Karpas-422 (cell line): ENCODE measurements at regions not wholly inside any gene's neighbourhood (a gene's known extent, or its start where the extent isn't known, plus 50 kb on each side); places are given as distances from the start of the nearest gene placed in this dataset.
"Not testable (repeated sequence)": the region's sequence is repeated elsewhere in the genome, so short reads cannot be mapped to it uniquely, and the experiment has no call there.

ENCODE experiments used
- DNase-seq: peaks from one replicate; pipeline ENCODE4 v3.0.0-alpha.2; 2015
- H2AFZ ChIP-seq: fragments of 200-600 bp; sonication (generic); 2 replicates; pipeline ENCODE4 v1.6.1; 2014; ENCODE audit warnings: antibody characterized with exemption, low read length, mixed read lengths
- H3K27ac ChIP-seq: fragments of 200-600 bp; sonication (generic); 2 replicates; pipeline ENCODE4 v1.5.1; 2014; ENCODE audit warnings: mild to moderate bottlenecking, low read length, moderate library complexity
- H3K27me3 ChIP-seq: fragments of 200-600 bp; sonication (generic); 2 replicates; pipeline ENCODE4 v1.6.1; 2014; ENCODE audit warnings: low read length, mixed read lengths
- H3K36me3 ChIP-seq: fragments of 200-600 bp; sonication (generic); 2 replicates; pipeline ENCODE4 v1.6.1; 2014; ENCODE audit warnings: low read length, mixed read lengths; ENCODE audit not compliant: insufficient read depth
- H3K4me1 ChIP-seq: fragments of 200-600 bp; sonication (generic); 2 replicates; pipeline ENCODE4 v1.6.1; 2014; ENCODE audit warnings: mild to moderate bottlenecking, low read length, mixed read lengths
- H3K4me2 ChIP-seq: fragments of 200-600 bp; sonication (generic); 2 replicates; pipeline ENCODE4 v1.6.1; 2014; ENCODE audit warnings: low read length, low read depth, mild to moderate bottlenecking; ENCODE audit not compliant: poor library complexity, severe bottlenecking
- H3K4me3 ChIP-seq: fragments of 200-600 bp; sonication (generic); 2 replicates; pipeline ENCODE4 v1.5.1; 2014; ENCODE audit warnings: mild to moderate bottlenecking, antibody characterized with exemption, low read length, mixed read lengths
- H3K79me2 ChIP-seq: fragments of 200-600 bp; sonication (generic); 2 replicates; pipeline ENCODE4 v1.6.1; 2014; ENCODE audit warnings: mild to moderate bottlenecking, low read length, mixed read lengths
- H3K9ac ChIP-seq: fragments of 200-600 bp; sonication (generic); 2 replicates; pipeline ENCODE4 v1.6.0; 2014; ENCODE audit warnings: low read length
- H3K9me2 ChIP-seq: fragments of 200-600 bp; sonication (generic), shearing (Covaris generic); replicated peaks from 2 replicates; pipeline ENCODE4 v1.6.0; 2014; ENCODE audit warnings: mild to moderate bottlenecking, low read length, moderate library complexity; ENCODE audit not compliant: insufficient read depth
- H3K9me3 ChIP-seq: fragments of 300-700, 200-600 bp; sonication (generic); 2 replicates; pipeline ENCODE4 v1.6.1; 2014; ENCODE audit warnings: low read length, mixed read lengths
- H4K20me1 ChIP-seq: fragments of 200-600 bp; sonication (generic); 2 replicates; pipeline ENCODE4 v1.6.1; 2014; ENCODE audit warnings: mild to moderate bottlenecking, antibody characterized with exemption, low read length, low read depth; ENCODE audit not compliant: insufficient read depth

DNA sequence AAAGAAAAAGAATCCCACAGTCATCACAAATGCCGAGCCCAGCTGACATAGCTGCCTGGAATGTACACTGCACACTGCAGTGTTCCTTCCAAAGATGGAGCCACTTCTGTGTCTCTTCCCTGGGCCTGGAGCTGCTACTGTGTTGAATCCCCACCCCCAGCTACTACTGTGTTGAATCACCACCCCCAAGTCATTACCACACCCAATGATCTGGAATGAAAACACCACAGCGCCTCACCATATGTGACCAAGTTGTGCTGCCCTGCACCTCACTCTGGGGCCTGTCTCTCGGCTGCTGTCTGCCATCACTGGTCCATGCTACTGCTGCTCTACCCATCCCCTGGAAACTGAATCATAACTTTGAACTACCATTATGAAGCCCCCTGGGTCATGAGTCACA, 861.2 kb downstream of the UQCRFS1 start:
- Histone ChIP-seq H3K79me2 (no peaks in the 10 kb centered on the region), H3K27ac (no peak overlapping the region), H2AFZ (no peak overlapping the region), H3K9me3 (peaks cover 4% of the 10 kb centered on the region; the same call in 1 of the 2 replicates), H3K27me3 (no peaks in the 10 kb centered on the region), H3K4me2 (no peak overlapping the region), H4K20me1 (no peaks in the 10 kb centered on the region), H3K9me2 (no peaks in the 10 kb centered on the region; the same call in 1 of the 2 replicates), H3K9ac (no peak overlapping the region), H3K4me1 (no peaks in the 10 kb centered on the region), H3K4me3 (no peak overlapping the region), H3K36me3 (no peaks in the 10 kb centered on the region)
- no peak for DNase-seq

DNA sequence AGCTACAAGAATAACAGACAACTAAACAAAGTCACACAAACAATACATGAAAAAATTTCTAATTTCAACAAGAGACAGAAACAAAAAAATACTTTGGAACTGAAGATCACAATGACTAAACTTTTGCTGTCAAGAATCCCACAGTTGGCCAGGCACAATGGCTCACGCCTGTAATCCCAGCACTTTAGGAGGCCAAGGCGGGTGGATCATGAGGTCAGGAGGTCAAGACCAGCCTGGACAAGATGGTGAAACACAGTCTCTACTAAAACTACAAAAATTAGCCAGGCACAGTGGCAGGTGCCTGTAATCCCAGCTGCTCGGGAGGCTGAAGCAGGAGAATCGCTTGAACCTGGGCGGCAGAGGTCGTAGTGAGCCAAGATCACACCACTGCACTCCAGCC, 861.6 kb downstream of the UQCRFS1 start:
- not testable (repeated sequence) for H4K20me1 ChIP-seq, H3K36me3 ChIP-seq, H3K9me2 ChIP-seq, H3K79me2 ChIP-seq, H3K4me2 ChIP-seq, DNase-seq, H2AFZ ChIP-seq, H3K27me3 ChIP-seq, H3K4me1 ChIP-seq, H3K27ac ChIP-seq, H3K9ac ChIP-seq, H3K9me3 ChIP-seq, H3K4me3 ChIP-seq

DNA sequence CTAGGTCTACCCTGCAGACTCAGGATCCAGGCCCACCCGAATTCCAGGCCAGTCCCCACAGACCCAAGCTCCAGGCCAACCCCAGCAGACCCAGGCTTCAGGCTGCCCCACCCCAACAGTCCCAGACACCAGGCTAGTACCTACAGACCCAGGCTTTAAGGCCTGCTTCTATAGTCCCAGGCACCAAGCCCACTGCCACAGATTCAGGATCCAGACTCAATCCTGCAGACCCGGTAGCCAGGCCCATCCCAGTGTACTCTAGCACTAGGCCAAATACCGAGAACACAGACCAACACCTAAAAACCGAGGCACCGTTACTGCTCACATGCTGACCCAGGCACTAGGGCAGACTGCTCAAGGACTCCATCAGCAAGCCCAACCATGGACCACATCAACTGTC, 862.3 kb downstream of the UQCRFS1 start:
- Histone ChIP-seq H3K4me1 (no peaks in the 10 kb centered on the region), H3K9ac (no peak overlapping the region), H3K36me3 (no peaks in the 10 kb centered on the region), H4K20me1 (no peaks in the 10 kb centered on the region), H3K27ac (no peak overlapping the region), H3K79me2 (no peaks in the 10 kb centered on the region), H3K4me2 (no peak overlapping the region), H3K9me2 (no peaks in the 10 kb centered on the region; the same call in 1 of the 2 replicates), H3K27me3 (no peaks in the 10 kb centered on the region), H3K4me3 (no peak overlapping the region), H3K9me3 (peaks cover 4% of the 10 kb centered on the region; the same call in 1 of the 2 replicates), H2AFZ (no peak overlapping the region)
- DNase-seq, result no peak

DNA sequence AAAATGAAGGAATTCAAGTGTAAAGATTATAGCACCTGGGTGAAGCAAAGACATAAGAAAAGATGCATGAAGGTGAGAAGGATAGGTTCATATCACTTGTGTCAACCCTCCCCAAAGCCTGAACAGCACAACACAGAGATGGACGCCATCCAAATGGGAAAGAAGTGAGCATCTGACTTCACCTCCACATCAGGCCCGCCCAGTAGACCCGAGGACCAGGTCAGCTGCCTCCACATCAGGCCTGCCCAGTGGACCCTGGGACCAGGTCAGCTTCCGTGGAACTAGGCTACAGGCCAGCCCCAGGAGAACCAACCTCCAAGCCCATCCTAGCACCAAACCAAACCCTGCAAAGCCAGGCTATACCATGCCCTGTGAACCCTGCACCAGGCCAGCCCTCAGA, 862.9 kb downstream of the UQCRFS1 start:
- no peak overlapping the region for H3K4me2 ChIP-seq
- H4K20me1 ChIP-seq, result no peaks in the 10 kb centered on the region
- H3K4me1 ChIP-seq, result no peaks in the 10 kb centered on the region
- DNase-seq, result no peak
- no peaks in the 10 kb centered on the region for H3K79me2 ChIP-seq
- no peak overlapping the region for H3K27ac ChIP-seq
- H3K27me3 ChIP-seq, result no peaks in the 10 kb centered on the region
- H3K9me2 ChIP-seq, result no peaks in the 10 kb centered on the region; the same call in 1 of the 2 replicates
- no peak overlapping the region for H3K4me3 ChIP-seq
- no peak overlapping the region for H2AFZ ChIP-seq
- H3K36me3 ChIP-seq, result no peaks in the 10 kb centered on the region
- no peak overlapping the region for H3K9ac ChIP-seq
- peaks cover 4% of the 10 kb centered on the region; the same call in 1 of the 2 replicates for H3K9me3 ChIP-seq

DNA sequence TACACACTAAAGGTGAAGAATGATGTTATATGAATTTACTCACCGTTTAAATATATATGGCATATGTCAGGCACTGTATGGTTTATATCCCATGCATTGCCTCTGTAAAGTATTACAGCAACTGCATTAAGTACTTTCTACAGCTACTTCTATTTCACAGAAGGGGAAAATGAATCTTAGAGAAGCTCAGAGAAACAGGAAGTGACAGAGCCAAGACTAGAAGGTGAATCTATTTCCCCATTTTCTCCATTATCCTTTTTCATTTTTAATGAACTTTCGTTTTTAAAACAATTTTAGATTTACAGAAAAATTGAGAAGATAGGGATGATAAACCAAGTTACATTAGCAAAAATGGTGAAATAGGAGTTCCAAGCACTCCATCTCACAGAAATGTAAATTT, 863.3 kb downstream of the UQCRFS1 start:
- Histone ChIP-seq H3K79me2 (no peaks in the 10 kb centered on the region), H3K9ac (no peak overlapping the region), H3K4me1 (no peaks in the 10 kb centered on the region), H3K36me3 (no peaks in the 10 kb centered on the region), H2AFZ (no peak overlapping the region), H3K9me2 (no peaks in the 10 kb centered on the region; the same call in 1 of the 2 replicates), H3K27ac (no peak overlapping the region), H3K4me2 (no peak overlapping the region), H3K27me3 (no peaks in the 10 kb centered on the region), H3K4me3 (no peak overlapping the region), H4K20me1 (no peaks in the 10 kb centered on the region), H3K9me3 (peaks cover 4% of the 10 kb centered on the region; the same call in 1 of the 2 replicates)
- no peak for DNase-seq

DNA sequence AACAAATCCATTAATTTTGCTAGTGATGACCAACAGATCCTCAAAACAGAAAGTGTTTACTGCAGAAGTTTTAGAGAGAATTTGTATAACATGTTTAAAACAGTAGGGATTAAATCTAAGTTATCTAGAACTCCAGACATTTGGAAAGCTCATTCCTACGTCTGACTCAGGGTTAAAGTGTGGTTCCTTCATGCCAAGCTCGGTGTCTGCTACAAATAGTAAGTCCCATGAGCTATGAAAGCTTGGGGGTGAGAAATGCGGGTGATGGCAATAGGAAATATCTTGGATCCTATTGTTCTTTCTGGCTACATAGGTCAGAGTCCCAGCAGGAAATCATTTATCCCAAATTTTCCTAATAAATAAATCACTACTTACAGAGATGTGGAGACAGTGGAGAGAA, 867.1 kb downstream of the UQCRFS1 start:
- no peaks in the 10 kb centered on the region; the same call in 1 of the 2 replicates for H3K9me3 ChIP-seq
- H3K27me3 ChIP-seq, result no peaks in the 10 kb centered on the region
- H3K4me2 ChIP-seq, result no peak overlapping the region
- H3K27ac ChIP-seq, result no peak overlapping the region
- DNase-seq, result no peak
- no peaks in the 10 kb centered on the region for H3K79me2 ChIP-seq
- no peaks in the 10 kb centered on the region for H4K20me1 ChIP-seq
- H3K9me2 ChIP-seq, result no peaks in the 10 kb centered on the region
- H3K36me3 ChIP-seq, result no peaks in the 10 kb centered on the region
- H3K4me1 ChIP-seq, result no peaks in the 10 kb centered on the region
- no peak overlapping the region for H3K9ac ChIP-seq
- H2AFZ ChIP-seq, result no peak overlapping the region
- no peak overlapping the region for H3K4me3 ChIP-seq

DNA sequence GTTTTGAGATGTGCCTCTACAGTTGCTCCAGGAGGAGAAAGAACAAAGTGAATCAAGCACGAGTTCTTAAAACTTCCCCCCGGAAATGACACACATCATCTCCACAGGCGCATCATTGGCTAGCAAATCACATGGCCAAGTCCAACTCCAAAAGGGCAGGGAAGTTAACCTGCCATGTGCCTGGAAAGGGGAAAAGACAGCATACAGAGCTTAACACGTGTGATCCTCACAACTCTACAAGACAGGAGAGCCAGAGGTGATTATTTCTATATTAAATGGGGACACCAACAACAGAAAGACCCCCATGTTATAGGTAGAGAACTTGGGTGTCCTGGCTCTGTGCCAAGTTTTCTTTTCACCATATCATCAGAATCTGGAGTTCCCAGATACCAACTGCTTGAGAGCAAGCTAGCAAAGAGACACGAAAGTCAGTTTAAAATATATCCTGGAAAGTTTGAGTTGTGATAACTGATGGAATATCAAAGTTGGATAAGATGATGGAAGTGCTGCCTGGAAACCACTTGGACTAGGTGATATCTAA, 871.1 kb downstream of the UQCRFS1 start:
- Histone ChIP-seq H3K4me2 (no peak overlapping the region), H3K27ac (no peak overlapping the region), H4K20me1 (no peaks in the 10 kb centered on the region), H3K27me3 (no peaks in the 10 kb centered on the region), H3K79me2 (no peaks in the 10 kb centered on the region), H3K36me3 (no peaks in the 10 kb centered on the region), H3K9ac (no peak overlapping the region), H2AFZ (no peak overlapping the region), H3K9me2 (no peaks in the 10 kb centered on the region), H3K4me3 (no peak overlapping the region), H3K4me1 (no peaks in the 10 kb centered on the region), H3K9me3 (no peaks in the 10 kb centered on the region)
- no peak for DNase-seq

DNA sequence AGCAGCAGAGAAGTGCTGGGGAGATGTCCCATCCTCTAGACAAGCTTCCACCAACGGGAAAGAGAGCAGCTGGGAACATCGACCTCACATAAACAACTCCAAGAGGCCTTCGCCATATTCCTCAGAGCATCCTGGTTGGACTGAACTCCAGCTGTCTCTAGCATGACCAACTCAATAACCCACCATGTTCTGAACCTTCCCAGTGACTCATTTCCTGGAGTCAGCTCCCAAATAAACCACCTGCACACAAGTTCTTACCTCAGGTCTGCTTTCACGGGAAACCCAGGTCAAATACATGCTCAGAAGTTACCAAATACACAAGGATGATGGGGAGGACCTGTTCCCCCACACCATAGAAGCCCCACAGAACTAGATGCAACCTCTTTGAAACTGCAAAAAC, 878.5 kb downstream of the UQCRFS1 start:
- Histone ChIP-seq H4K20me1 (no peaks in the 10 kb centered on the region), H2AFZ (no peak overlapping the region), H3K27ac (no peak overlapping the region), H3K9me2 (no peaks in the 10 kb centered on the region), H3K4me1 (no peaks in the 10 kb centered on the region; the same call in 1 of the 2 replicates), H3K9ac (no peak overlapping the region), H3K4me2 (no peak overlapping the region), H3K27me3 (no peaks in the 10 kb centered on the region), H3K79me2 (no peaks in the 10 kb centered on the region), H3K9me3 (no peaks in the 10 kb centered on the region), H3K36me3 (no peaks in the 10 kb centered on the region), H3K4me3 (no peak overlapping the region)
- no peak for DNase-seq
